GM18520 (cell line): ENCODE measurements at regions not wholly inside any gene's neighbourhood (a gene's known extent, or its start where the extent isn't known, plus 50 kb on each side); places are given as distances from the start of the nearest gene placed in this dataset.
"Not testable (repeated sequence)": the region's sequence is repeated elsewhere in the genome, so short reads cannot be mapped to it uniquely, and the experiment has no call there.

ENCODE experiments used
- ATAC-seq: cut with Tn5 transposase; IDR thresholded peaks from one replicate; pipeline ENCODE4 v1.9.1; 2021; ENCODE audit not compliant: unreplicated experiment

GRCh38 chr12:115377230-115377629, 693.3 kb upstream of the TBX3 start:
- no peak for ATAC-seq

GRCh38 chr12:115375186-115375991, 691.4 kb upstream of the TBX3 start:
- peak; percentile 81 for ATAC-seq

GRCh38 chr12:115374480-115375185, 690.7 kb upstream of the TBX3 start:
- peak; percentile 15 for ATAC-seq

GRCh38 chr12:115371711-115372110, 687.7 kb upstream of the TBX3 start:
- no peak for ATAC-seq

- no peak for ATAC-seq
Observed at GRCh38 chr12:115370650-115371049, 686.7 kb upstream of the TBX3 start.

GRCh38 chr12:115370207-115370606, 686.2 kb upstream of the TBX3 start:
- no peak for ATAC-seq

GRCh38 chr12:115366277-115366676, 682.3 kb upstream of the TBX3 start:
- ATAC-seq, result not testable (repeated sequence)

GRCh38 chr12:115365765-115366164, 681.8 kb upstream of the TBX3 start:
- ATAC-seq, result not testable (repeated sequence)

GRCh38 chr12:115364921-115365320, 680.9 kb upstream of the TBX3 start:
- no peak for ATAC-seq

- no peak for ATAC-seq
Observed at GRCh38 chr12:115362339-115362976, 678.5 kb upstream of the TBX3 start.

GRCh38 chr12:115357681-115358080, 673.7 kb upstream of the TBX3 start:
- ATAC-seq, result no peak

- ATAC-seq, result no peak
Observed at GRCh38 chr12:115355301-115355700, 671.3 kb upstream of the TBX3 start.

GRCh38 chr12:115354007-115354890, 670.3 kb upstream of the TBX3 start:
- ATAC-seq, result no peak

- ATAC-seq, result no peak
Observed at GRCh38 chr12:115353467-115353866, 669.5 kb upstream of the TBX3 start.

GRCh38 chr12:115351514-115352077, 667.6 kb upstream of the TBX3 start:
- no peak for ATAC-seq

GRCh38 chr12:115349711-115350110, 665.7 kb upstream of the TBX3 start:
- no peak for ATAC-seq

GRCh38 chr12:115348301-115348700, 664.3 kb upstream of the TBX3 start:
- ATAC-seq, result no peak

- no peak for ATAC-seq
Observed at GRCh38 chr12:115343601-115344000, 659.6 kb upstream of the TBX3 start.

GRCh38 chr12:115343008-115343407, 659.0 kb upstream of the TBX3 start:
- ATAC-seq, result no peak

GRCh38 chr12:115341442-115341841, 657.5 kb upstream of the TBX3 start:
- no peak for ATAC-seq
